ENCODE measurements at regions not wholly inside any gene's neighbourhood (a gene's known extent, or its start where the extent isn't known, plus 50 kb on each side); places are given as distances from the start of the nearest gene placed in this dataset.

- TF ChIP-seq POLR2A (IDR thresholded peaks at IDR 0.05; ENCODE audit: low read length) (no peak), GATA1 (IDR thresholded peaks at IDR 0.05; ENCODE audit: low read depth, low read length) (no peak)
Observed at GRCh38 chr20:19940988-19941460, 76.1 kb upstream of the NAA20 start.
